ENCODE measurements at regions not wholly inside any gene's neighbourhood (a gene's known extent, or its start where the extent isn't known, plus 50 kb on each side); places are given as distances from the start of the nearest gene placed in this dataset.

DNA sequence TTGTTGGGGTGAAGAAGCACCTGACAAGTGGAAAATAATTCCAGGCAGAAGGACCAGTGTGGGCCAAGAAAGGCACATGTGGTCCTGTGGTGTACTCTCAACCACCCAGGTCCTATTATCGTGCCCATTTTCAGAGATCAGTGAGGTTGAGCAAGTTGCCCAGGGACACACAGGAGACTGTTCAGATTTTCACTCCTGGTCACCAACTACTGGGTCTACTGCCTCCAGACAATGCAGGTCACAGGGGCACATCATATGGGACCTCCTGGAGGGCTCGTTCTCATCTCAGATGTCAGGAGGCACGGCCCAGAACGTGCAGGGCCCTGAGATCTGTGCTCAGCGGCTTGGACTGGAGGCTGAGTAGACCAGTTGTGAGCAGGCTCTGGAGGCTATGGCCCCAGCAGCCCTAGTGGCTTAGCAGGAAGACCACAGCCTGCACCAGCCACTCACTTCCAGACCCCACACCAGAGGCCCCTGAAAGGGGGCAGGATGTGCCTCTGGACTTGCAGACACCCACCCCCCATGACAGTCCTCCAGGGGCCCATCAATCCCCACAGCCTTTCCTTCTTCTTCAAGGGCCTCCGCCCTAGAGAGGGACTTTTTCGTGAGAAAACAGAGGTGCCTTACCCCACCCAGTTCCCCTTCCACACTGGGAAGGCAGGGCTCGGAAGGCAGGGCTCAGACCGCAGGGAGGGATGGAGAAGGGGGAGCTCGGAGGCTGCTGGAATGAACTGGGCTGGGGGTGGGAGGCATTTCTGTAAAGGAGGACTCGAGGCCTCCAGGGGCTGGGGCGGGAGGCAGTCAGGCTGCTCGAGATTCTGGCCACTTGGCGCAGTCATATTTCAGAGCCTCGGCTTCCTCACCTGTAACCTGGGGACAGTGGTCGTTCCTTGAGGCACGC lies 82.7 kb upstream of the NEURL1B start:
- Histone ChIP-seq H4K20me1 (ENCODE audit: insufficient read depth) (no peaks in the 10 kb centered on the region), H3K9me2 (ENCODE audit: insufficient read depth, low read length) (no peaks in the 10 kb centered on the region), H3K27ac (ENCODE audit: low read length) (no peak overlapping the region), H2AFZ (ENCODE audit: low read depth, low read length) (no peak overlapping the region), H3K36me3 (ENCODE audit: insufficient read depth, low read length) (no peaks in the 10 kb centered on the region), H3F3A (ENCODE audit: insufficient read depth, low read length, poor library complexity, severe bottlenecking) (no peaks in the 10 kb centered on the region), H3K9me3 (ENCODE audit: low read length) (no peaks in the 10 kb centered on the region), H3K27me3 (ENCODE audit: insufficient read depth, low read depth, low read length) (no peaks in the 10 kb centered on the region), H3K9ac (ENCODE audit: low read length) (no peak overlapping the region), H3K4me3 (ENCODE audit: low read length) (no peak overlapping the region), H3K4me2 (ENCODE audit: low read length) (no peak overlapping the region), H3K79me2 (replicated peaks; ENCODE audit: insufficient read depth, low read length) (no peaks in the 10 kb centered on the region)
- no peak for TF ChIP-seq RAD21 (conservative IDR thresholded peaks at IDR 0.05)
- TF ChIP-seq MXI1 (conservative IDR thresholded peaks at IDR 0.05; ENCODE audit: poor library complexity, severe bottlenecking), result no peak
- no peak for TF ChIP-seq EP300 (conservative IDR thresholded peaks at IDR 0.05; ENCODE audit: poor library complexity, severe bottlenecking)
- TF ChIP-seq, protein P1, sequence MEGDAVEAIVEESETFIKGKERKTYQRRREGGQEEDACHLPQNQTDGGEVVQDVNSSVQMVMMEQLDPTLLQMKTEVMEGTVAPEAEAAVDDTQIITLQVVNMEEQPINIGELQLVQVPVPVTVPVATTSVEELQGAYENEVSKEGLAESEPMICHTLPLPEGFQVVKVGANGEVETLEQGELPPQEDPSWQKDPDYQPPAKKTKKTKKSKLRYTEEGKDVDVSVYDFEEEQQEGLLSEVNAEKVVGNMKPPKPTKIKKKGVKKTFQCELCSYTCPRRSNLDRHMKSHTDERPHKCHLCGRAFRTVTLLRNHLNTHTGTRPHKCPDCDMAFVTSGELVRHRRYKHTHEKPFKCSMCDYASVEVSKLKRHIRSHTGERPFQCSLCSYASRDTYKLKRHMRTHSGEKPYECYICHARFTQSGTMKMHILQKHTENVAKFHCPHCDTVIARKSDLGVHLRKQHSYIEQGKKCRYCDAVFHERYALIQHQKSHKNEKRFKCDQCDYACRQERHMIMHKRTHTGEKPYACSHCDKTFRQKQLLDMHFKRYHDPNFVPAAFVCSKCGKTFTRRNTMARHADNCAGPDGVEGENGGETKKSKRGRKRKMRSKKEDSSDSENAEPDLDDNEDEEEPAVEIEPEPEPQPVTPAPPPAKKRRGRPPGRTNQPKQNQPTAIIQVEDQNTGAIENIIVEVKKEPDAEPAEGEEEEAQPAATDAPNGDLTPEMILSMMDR (IDR thresholded peaks at IDR 0.05; ENCODE audit: poor library complexity, severe bottlenecking), result no peak
- TF ChIP-seq POLR2AphosphoS5 (IDR thresholded peaks at IDR 0.05), result no peak
- TF ChIP-seq EZH2 (IDR thresholded peaks at IDR 0.05; ENCODE audit: borderline replicate concordance, insufficient read depth, low read length, poor library complexity, severe bottlenecking), result no peak
- TF ChIP-seq, protein P2, sequence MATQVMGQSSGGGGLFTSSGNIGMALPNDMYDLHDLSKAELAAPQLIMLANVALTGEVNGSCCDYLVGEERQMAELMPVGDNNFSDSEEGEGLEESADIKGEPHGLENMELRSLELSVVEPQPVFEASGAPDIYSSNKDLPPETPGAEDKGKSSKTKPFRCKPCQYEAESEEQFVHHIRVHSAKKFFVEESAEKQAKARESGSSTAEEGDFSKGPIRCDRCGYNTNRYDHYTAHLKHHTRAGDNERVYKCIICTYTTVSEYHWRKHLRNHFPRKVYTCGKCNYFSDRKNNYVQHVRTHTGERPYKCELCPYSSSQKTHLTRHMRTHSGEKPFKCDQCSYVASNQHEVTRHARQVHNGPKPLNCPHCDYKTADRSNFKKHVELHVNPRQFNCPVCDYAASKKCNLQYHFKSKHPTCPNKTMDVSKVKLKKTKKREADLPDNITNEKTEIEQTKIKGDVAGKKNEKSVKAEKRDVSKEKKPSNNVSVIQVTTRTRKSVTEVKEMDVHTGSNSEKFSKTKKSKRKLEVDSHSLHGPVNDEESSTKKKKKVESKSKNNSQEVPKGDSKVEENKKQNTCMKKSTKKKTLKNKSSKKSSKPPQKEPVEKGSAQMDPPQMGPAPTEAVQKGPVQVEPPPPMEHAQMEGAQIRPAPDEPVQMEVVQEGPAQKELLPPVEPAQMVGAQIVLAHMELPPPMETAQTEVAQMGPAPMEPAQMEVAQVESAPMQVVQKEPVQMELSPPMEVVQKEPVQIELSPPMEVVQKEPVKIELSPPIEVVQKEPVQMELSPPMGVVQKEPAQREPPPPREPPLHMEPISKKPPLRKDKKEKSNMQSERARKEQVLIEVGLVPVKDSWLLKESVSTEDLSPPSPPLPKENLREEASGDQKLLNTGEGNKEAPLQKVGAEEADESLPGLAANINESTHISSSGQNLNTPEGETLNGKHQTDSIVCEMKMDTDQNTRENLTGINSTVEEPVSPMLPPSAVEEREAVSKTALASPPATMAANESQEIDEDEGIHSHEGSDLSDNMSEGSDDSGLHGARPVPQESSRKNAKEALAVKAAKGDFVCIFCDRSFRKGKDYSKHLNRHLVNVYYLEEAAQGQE (IDR thresholded peaks at IDR 0.05; ENCODE audit: borderline replicate concordance), result no peak
- TF ChIP-seq TAF1 (IDR thresholded peaks at IDR 0.05; ENCODE audit: low read depth), result no peak
- TF ChIP-seq SMC3 (conservative IDR thresholded peaks at IDR 0.05; ENCODE audit: poor library complexity), result no peak

DNA sequence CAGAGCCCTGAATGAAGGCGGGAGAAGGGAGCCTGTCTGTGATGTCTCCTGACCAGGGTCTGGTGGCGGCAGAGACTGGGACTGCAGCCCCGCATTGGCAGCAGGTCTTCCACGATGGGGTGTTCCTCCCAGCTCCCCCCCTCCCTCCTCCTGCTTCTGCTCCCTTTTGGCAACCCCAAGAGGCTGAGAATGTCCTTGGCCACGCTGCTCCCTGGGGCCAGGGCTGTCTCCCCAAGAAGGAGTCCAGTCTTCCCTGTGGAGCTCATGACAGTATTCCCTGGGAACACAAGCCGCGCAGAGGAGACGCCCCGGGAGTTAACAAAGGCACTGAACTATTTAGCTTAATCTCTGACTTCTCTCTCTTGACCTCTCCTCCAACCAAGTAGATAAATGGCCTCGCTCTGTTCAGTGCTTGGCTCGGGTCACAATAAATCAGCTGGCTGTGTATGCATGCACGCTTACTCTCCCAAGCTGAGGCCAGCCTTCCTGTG lies 84.0 kb upstream of the NEURL1B start:
- H3F3A ChIP-seq (ENCODE audit: insufficient read depth, low read length, poor library complexity, severe bottlenecking), result no peaks in the 10 kb centered on the region
- H3K27me3 ChIP-seq (ENCODE audit: insufficient read depth, low read depth, low read length), result no peaks in the 10 kb centered on the region
- no peak overlapping the region for H2AFZ ChIP-seq (ENCODE audit: low read depth, low read length)
- H3K4me3 ChIP-seq (ENCODE audit: low read length), result no peak overlapping the region
- no peaks in the 10 kb centered on the region for H3K9me3 ChIP-seq (ENCODE audit: low read length)
- H3K9ac ChIP-seq (ENCODE audit: low read length), result no peak overlapping the region
- H3K4me2 ChIP-seq (ENCODE audit: low read length), result no peak overlapping the region
- TF ChIP-seq MXI1 (conservative IDR thresholded peaks at IDR 0.05; ENCODE audit: poor library complexity, severe bottlenecking) (no peak), SMC3 (conservative IDR thresholded peaks at IDR 0.05; ENCODE audit: poor library complexity) (no peak), EP300 (conservative IDR thresholded peaks at IDR 0.05; ENCODE audit: poor library complexity, severe bottlenecking) (no peak), RAD21 (conservative IDR thresholded peaks at IDR 0.05) (no peak), POLR2AphosphoS5 (IDR thresholded peaks at IDR 0.05) (no peak), TAF1 (IDR thresholded peaks at IDR 0.05; ENCODE audit: low read depth) (no peak), EZH2 (IDR thresholded peaks at IDR 0.05; ENCODE audit: borderline replicate concordance, insufficient read depth, low read length, poor library complexity, severe bottlenecking) (no peak)
- TF ChIP-seq, protein P1 (IDR thresholded peaks at IDR 0.05; ENCODE audit: poor library complexity, severe bottlenecking), result no peak
- TF ChIP-seq, protein P2 (IDR thresholded peaks at IDR 0.05; ENCODE audit: borderline replicate concordance), result no peak
- no peaks in the 10 kb centered on the region for H3K9me2 ChIP-seq (ENCODE audit: insufficient read depth, low read length)
- no peaks in the 10 kb centered on the region for H3K79me2 ChIP-seq (replicated peaks; ENCODE audit: insufficient read depth, low read length)
- H3K36me3 ChIP-seq (ENCODE audit: insufficient read depth, low read length), result no peaks in the 10 kb centered on the region
- no peak overlapping the region for H3K27ac ChIP-seq (ENCODE audit: low read length)
- H4K20me1 ChIP-seq (ENCODE audit: insufficient read depth), result no peaks in the 10 kb centered on the region

Data from neural cell (in vitro differentiated cells).